Bronchial epithelial cell (primary cell): ENCODE measurements at regions not wholly inside any gene's neighbourhood (a gene's known extent, or its start where the extent isn't known, plus 50 kb on each side); places are given as distances from the start of the nearest gene placed in this dataset.

Experiments
- DNase-seq: peaks from one replicate; pipeline ENCODE4 v3.0.0-alpha.2; 2010; ENCODE audit warnings: low read depth
- FAIRE-seq: peaks from 2 replicates; lab custom pipeline; 2011; peaks lifted over from hg19 to GRCh38; lab: Jason Lieb, UNC
- H3K27me3 ChIP-seq: 2 replicates; pipeline ENCODE4 v1.5.1; 2011; ENCODE audit warnings: low read length; ENCODE audit not compliant: control insufficient read depth, insufficient read depth
- H3K36me3 ChIP-seq: 2 replicates; pipeline ENCODE4 v1.5.1; 2011; ENCODE audit warnings: low read length; ENCODE audit not compliant: control insufficient read depth, insufficient read depth
- H3K4me3 ChIP-seq: 2 replicates; pipeline ENCODE4 v1.5.1; 2011; ENCODE audit warnings: mild to moderate bottlenecking, low read depth, low read length, control low read depth
- CTCF ChIP-seq: IDR thresholded peaks from 2 replicates; pipeline ENCODE4 v1.5.1; 2011; ENCODE audit warnings: mild to moderate bottlenecking, moderate library complexity, low read length, control low read depth, inconsistent platforms; ENCODE audit not compliant: insufficient read depth, severe bottlenecking

- TF ChIP-seq CTCF, result no peak
- Histone ChIP-seq H3K27me3 (no peaks in the 10 kb centered on the region), H3K36me3 (no peaks in the 10 kb centered on the region), H3K4me3 (no peak overlapping the region)
- FAIRE-seq, result no peak
- no peak for DNase-seq
Measured at GRCh38 chr12:70032076-70032475, 207.0 kb downstream of the MYRFL start.

GRCh38 chr12:70033310-70033709, 208.3 kb downstream of the MYRFL start:
- Histone ChIP-seq H3K4me3 (no peak overlapping the region), H3K27me3 (no peaks in the 10 kb centered on the region), H3K36me3 (no peaks in the 10 kb centered on the region)
- TF ChIP-seq CTCF, result no peak
- DNase-seq (no peak), FAIRE-seq (no peak)

GRCh38 chr12:70040141-70040540, 203.1 kb upstream of the CNOT2 start:
- TF ChIP-seq CTCF, result no peak
- no peaks in the 10 kb centered on the region for H3K27me3 ChIP-seq
- no peak overlapping the region for H3K4me3 ChIP-seq
- H3K36me3 ChIP-seq, result no peaks in the 10 kb centered on the region
- FAIRE-seq (no peak), DNase-seq (no peak)

- Histone ChIP-seq H3K4me3 (no peak overlapping the region), H3K36me3 (no peaks in the 10 kb centered on the region), H3K27me3 (no peaks in the 10 kb centered on the region)
- no peak for DNase-seq
- FAIRE-seq, result peak; percentile 55
- no peak for TF ChIP-seq CTCF
Measured at GRCh38 chr12:70042675-70043074, 200.6 kb upstream of the CNOT2 start.

GRCh38 chr12:70043490-70044138, 199.6 kb upstream of the CNOT2 start:
- DNase-seq, result no peak

More at GRCh38 chr12:70043490-70044138, 199.6 kb upstream of the CNOT2 start:
- Histone ChIP-seq H3K27me3 (no peaks in the 10 kb centered on the region), H3K4me3 (no peak overlapping the region), H3K36me3 (no peaks in the 10 kb centered on the region)
- FAIRE-seq, result peak; percentile 64
- no peak for TF ChIP-seq CTCF
